NAMALWA (cell line): ENCODE measurements at regions not wholly inside any gene's neighbourhood (a gene's known extent, or its start where the extent isn't known, plus 50 kb on each side); places are given as distances from the start of the nearest gene placed in this dataset.
"Not testable (repeated sequence)": the region's sequence is repeated elsewhere in the genome, so short reads cannot be mapped to it uniquely, and the experiment has no call there.

ENCODE experiments used
- DNase-seq: peaks from one replicate; pipeline ENCODE4 v3.0.0-alpha.2; 2015; ENCODE audit warnings: low spot score

- no peak for DNase-seq
These were observed 183.8 kb upstream of the ZC3H15 start for GRCh38 chr2:186302263-186302662.

GRCh38 chr2:186303091-186303490 lies 183.0 kb upstream of the ZC3H15 start:
- DNase-seq: no peak

- no peak for DNase-seq
These were observed 182.0 kb upstream of the ZC3H15 start for GRCh38 chr2:186304064-186304463.

GRCh38 chr2:186306754-186307153 lies 179.3 kb upstream of the ZC3H15 start:
- no peak for DNase-seq

- no peak for DNase-seq
These were observed 178.2 kb upstream of the ZC3H15 start for GRCh38 chr2:186307871-186308270.

- no peak for DNase-seq
These were observed 177.7 kb upstream of the ZC3H15 start for GRCh38 chr2:186308347-186308746.

GRCh38 chr2:186309901-186310300 lies 176.2 kb upstream of the ZC3H15 start:
- DNase-seq: no peak

- no peak for DNase-seq
These were observed 167.0 kb upstream of the ZC3H15 start for GRCh38 chr2:186319105-186319504.

- DNase-seq: no peak
These were observed 160.1 kb upstream of the ZC3H15 start for GRCh38 chr2:186325827-186326535.

- DNase-seq: no peak
These were observed 158.7 kb upstream of the ZC3H15 start for GRCh38 chr2:186327251-186327868.

- no peak for DNase-seq
These were observed 157.2 kb upstream of the ZC3H15 start for GRCh38 chr2:186328838-186329237.

GRCh38 chr2:186330050-186330449 lies 156.0 kb upstream of the ZC3H15 start:
- no peak for DNase-seq

GRCh38 chr2:186339716-186340115 lies 146.3 kb upstream of the ZC3H15 start:
- no peak for DNase-seq

- no peak for DNase-seq
These were observed 144.0 kb upstream of the ZC3H15 start for GRCh38 chr2:186342029-186342428.

- DNase-seq: no peak
These were observed 140.3 kb upstream of the ZC3H15 start for GRCh38 chr2:186345745-186346144.

GRCh38 chr2:186346216-186346615 lies 139.8 kb upstream of the ZC3H15 start:
- DNase-seq: no peak

- DNase-seq: no peak
These were observed 138.6 kb upstream of the ZC3H15 start for GRCh38 chr2:186347472-186347871.

GRCh38 chr2:186348200-186348599 lies 137.9 kb upstream of the ZC3H15 start:
- DNase-seq: no peak

GRCh38 chr2:186349508-186349907 lies 136.6 kb upstream of the ZC3H15 start:
- peak; percentile 9 for DNase-seq

- DNase-seq: not testable (repeated sequence)
These were observed 131.9 kb upstream of the ZC3H15 start for GRCh38 chr2:186354160-186354559.

- DNase-seq: no peak
These were observed 120.7 kb upstream of the ZC3H15 start for GRCh38 chr2:186365406-186365805.

GRCh38 chr2:186379052-186379451 lies 107.0 kb upstream of the ZC3H15 start:
- DNase-seq: no peak

- DNase-seq: no peak
These were observed 105.3 kb upstream of the ZC3H15 start for GRCh38 chr2:186380805-186381204.

- no peak for DNase-seq
These were observed 104.5 kb upstream of the ZC3H15 start for GRCh38 chr2:186381573-186381972.
